ENCODE measurements at regions not wholly inside any gene's neighbourhood (a gene's known extent, or its start where the extent isn't known, plus 50 kb on each side); places are given as distances from the start of the nearest gene placed in this dataset.

GRCh38 chr4:20046179-20046578, 205.5 kb upstream of the SLIT2 start:
- TF ChIP-seq POLR2A (IDR thresholded peaks at IDR 0.05; ENCODE audit: low read depth, low read length) = no peak
- TF ChIP-seq TAF1 (IDR thresholded peaks at IDR 0.05; ENCODE audit: borderline replicate concordance, low read depth, low read length) = no peak
